ENCODE measurements at regions not wholly inside any gene's neighbourhood (a gene's known extent, or its start where the extent isn't known, plus 50 kb on each side); places are given as distances from the start of the nearest gene placed in this dataset.
"Not testable (repeated sequence)": the region's sequence is repeated elsewhere in the genome, so short reads cannot be mapped to it uniquely, and the experiment has no call there.

GRCh38 chr2:113341191-113341869 is 62.6 kb upstream of the PAX8 start:
- no peak for DNase-seq (ENCODE audit: low read depth in 2 of 2)

GRCh38 chr2:113337809-113338208 is 59.1 kb upstream of the PAX8 start:
- no peak for DNase-seq (ENCODE audit: low read depth in 2 of 2)

- DNase-seq (ENCODE audit: low read depth in 2 of 2): not testable (repeated sequence)
Observed at GRCh38 chr2:113336040-113336439, 57.3 kb upstream of the PAX8 start.

GRCh38 chr2:113334147-113334546 is 55.4 kb upstream of the PAX8 start:
- DNase-seq (ENCODE audit: low read depth in 2 of 2): no peak

- DNase-seq (ENCODE audit: low read depth in 2 of 2): not testable (repeated sequence)
Observed at GRCh38 chr2:113333735-113334134, 55.0 kb upstream of the PAX8 start.

- not testable (repeated sequence) for DNase-seq (ENCODE audit: low read depth in 2 of 2)
Observed at GRCh38 chr2:113330060-113330767, 51.5 kb upstream of the PAX8 start.

GRCh38 chr2:113328973-113329372 is 50.3 kb upstream of the PAX8 start:
- not testable (repeated sequence) for DNase-seq (ENCODE audit: low read depth in 2 of 2)

GRCh38 chr2:113328572-113328971 is 49.9 kb upstream of the PAX8 start:
- not testable (repeated sequence) for DNase-seq (ENCODE audit: low read depth in 2 of 2)

All from stimulated activated CD8-positive, alpha-beta memory T cell treated with anti-CD3 and anti-CD28 coated beads, Interleukin-15, amount 100 ng/mL, for 48 hours (primary cell).